ENCODE measurements at regions not wholly inside any gene's neighbourhood (a gene's known extent, or its start where the extent isn't known, plus 50 kb on each side); places are given as distances from the start of the nearest gene placed in this dataset.

- TF ChIP-seq CTCF (IDR thresholded peaks at IDR 0.05 in 2 of 3, conservative IDR thresholded peaks at IDR 0.05 in 1 of 3; ENCODE audit: borderline replicate concordance in 1 of 3, insufficient read depth in 1 of 3, low read depth in 2 of 3, low read length in 2 of 3) (no peak), ATF3 (IDR thresholded peaks at IDR 0.05) (no peak), MAX (IDR thresholded peaks at IDR 0.05) (no peak), POLR2A (IDR thresholded peaks at IDR 0.05; ENCODE audit: borderline replicate concordance, extremely low read depth, insufficient read depth, insufficient read length) (no peak), YY1 (IDR thresholded peaks at IDR 0.05; ENCODE audit: extremely low read depth, insufficient replicate concordance, low read depth, low read length) (no peak), TCF7L2 (IDR thresholded peaks at IDR 0.05; ENCODE audit: borderline replicate concordance, extremely low read depth, insufficient read depth, insufficient read length) (no peak), EZH2 (IDR thresholded peaks at IDR 0.05) (no peak), ZBTB33 (IDR thresholded peaks at IDR 0.05; ENCODE audit: extremely low read depth, insufficient replicate concordance, low read length) (no peak), RAD21 (IDR thresholded peaks at IDR 0.05; ENCODE audit: low read depth) (no peak), REST (IDR thresholded peaks at IDR 0.05; ENCODE audit: low read depth) (no peak), JUND (IDR thresholded peaks at IDR 0.05) (no peak)
Observed at GRCh38 chr11:122308226-122308625, 192.2 kb upstream of the BLID start.

Measured in HCT116 (cell line).